H1 (cell line): ENCODE measurements at regions not wholly inside any gene's neighbourhood (a gene's known extent, or its start where the extent isn't known, plus 50 kb on each side); places are given as distances from the start of the nearest gene placed in this dataset.

Experiments
- CTCF ChIA-PET: fragments of 300-600 bp; sonication (Branson Sonifier 250); formaldehyde crosslinking; loops from one replicate; lab custom pipeline; 2021; ENCODE audit not compliant: partially characterized antibody; lab: Charles Lee
- POLR2A ChIA-PET: fragments of 300-600 bp; sonication (Branson Sonifier 250); formaldehyde crosslinking; loops from one replicate; lab custom pipeline; 2021; ENCODE audit warnings: inconsistent platforms; ENCODE audit not compliant: partially characterized antibody; lab: Charles Lee
- DNase-seq, 2 experiments: peaks; one replicate each; pipeline versions ENCODE4 v3.0.0 to v3.0.0-alpha.2; 2010 to 2022; ENCODE audit warnings: low spot score in 2 of 2, low read depth in 1 of 2, mixed read lengths in 1 of 2
- FAIRE-seq: peaks from 2 replicates; lab custom pipeline; 2011; peaks lifted over from hg19 to GRCh38; lab: Jason Lieb, UNC
- H2AFZ ChIP-seq: 2 replicates; pipeline ENCODE4 v1.8.1; 2012; ENCODE audit warnings: low read length, inconsistent platforms
- H2AK5ac ChIP-seq: 2 replicates; pipeline ENCODE4 v1.6.1; 2013; ENCODE audit warnings: low read depth, low read length
- H2BK120ac ChIP-seq: replicated peaks from 2 replicates; pipeline ENCODE3; 2013; ENCODE audit warnings: low read depth, low read length, inconsistent platforms
- H2BK12ac ChIP-seq: 2 replicates; pipeline ENCODE4 v1.6.1; 2013; ENCODE audit warnings: low read depth, low read length
- H2BK15ac ChIP-seq: 2 replicates; pipeline ENCODE4 v1.6.1; 2013; ENCODE audit warnings: low read length
- H2BK20ac ChIP-seq: 2 replicates; pipeline ENCODE4 v1.6.1; 2013; ENCODE audit warnings: low read length
- H2BK5ac ChIP-seq: 2 replicates; pipeline ENCODE4 v1.6.1; 2013; ENCODE audit warnings: low read depth, low read length
- H3K14ac ChIP-seq: 2 replicates; pipeline ENCODE4 v1.6.1; 2013; ENCODE audit warnings: inconsistent platforms; ENCODE audit not compliant: insufficient read length
- H3K18ac ChIP-seq: 2 replicates; pipeline ENCODE4 v1.6.1; 2013; ENCODE audit warnings: low read length; ENCODE audit errors: extremely low read depth
- H3K23ac ChIP-seq: 2 replicates; pipeline ENCODE4 v1.6.1; 2013; ENCODE audit warnings: inconsistent platforms; ENCODE audit not compliant: insufficient read length
- H3K23me2 ChIP-seq: 2 replicates; pipeline ENCODE4 v1.6.1; 2013; ENCODE audit warnings: low read depth, low read length
- H3K27ac ChIP-seq: 2 replicates; pipeline ENCODE4 v1.6.1; 2011; ENCODE audit warnings: low read depth, low read length, inconsistent platforms
- H3K27me3 ChIP-seq, 4 experiments: replicated peaks in 1 of 4; 1 replicate in 1 of 4; 2 replicates in 3 of 4; pipeline versions ENCODE4 v1.6.1 to v1.8.1; 2011 to 2013; ENCODE audit warnings: low read length in 3 of 4, mild to moderate bottlenecking in 3 of 4, inconsistent platforms in 2 of 4, mixed read lengths in 2 of 4, moderate library complexity in 1 of 4; ENCODE audit not compliant: control insufficient read depth in 3 of 4, insufficient read depth in 3 of 4; ENCODE audit errors: extremely low read depth in 1 of 4
- H3K36me3 ChIP-seq, 4 experiments: 2 replicates each; pipeline versions ENCODE4 v1.6.1 to v1.8.1; 2011 to 2013; ENCODE audit warnings: mild to moderate bottlenecking in 4 of 4, low read length in 3 of 4, moderate library complexity in 2 of 4, control low read depth in 1 of 4, inconsistent platforms in 1 of 4; ENCODE audit not compliant: insufficient read depth in 4 of 4, control insufficient read depth in 2 of 4
- H3K4ac ChIP-seq: replicated peaks from 2 replicates; pipeline ENCODE3; 2013; ENCODE audit warnings: low read length, low read depth, mixed read lengths, inconsistent platforms; ENCODE audit not compliant: insufficient read length
- H3K4me1 ChIP-seq, 4 experiments: replicated peaks in 1 of 4; 1 replicate in 1 of 4; 2 replicates in 3 of 4; pipeline versions ENCODE4 v1.6.1 to v1.8.1; 2011 to 2013; ENCODE audit warnings: low read length in 3 of 4, inconsistent platforms in 2 of 4, mixed read lengths in 1 of 4; ENCODE audit not compliant: insufficient read depth in 4 of 4, control insufficient read depth in 3 of 4
- H3K4me2 ChIP-seq, 2 experiments: 2 replicates each; pipeline versions ENCODE4 v1.6.1 to v1.8.1; 2011 to 2013; ENCODE audit warnings: low read depth in 2 of 2, low read length in 2 of 2, control low read depth in 1 of 2, inconsistent platforms in 1 of 2, mild to moderate bottlenecking in 1 of 2; ENCODE audit not compliant: insufficient read depth in 1 of 2
- H3K4me3 ChIP-seq, 4 experiments: fragments of 200-600, 300-600 bp in 1 of 4; sonication (generic), shearing (Covaris generic), sonication (Bioruptor Twin) in 1 of 4; 2 replicates each; pipeline versions ENCODE4 v1.5.1 to v1.8.1; 2011 to 2016; ENCODE audit warnings: low read length in 4 of 4, low read depth in 3 of 4, control low read depth in 2 of 4, inconsistent platforms in 2 of 4, mild to moderate bottlenecking in 2 of 4, mixed read lengths in 1 of 4, moderate library complexity in 1 of 4; ENCODE audit not compliant: insufficient read depth in 2 of 4; ENCODE audit errors: extremely low read depth in 1 of 4
- H3K56ac ChIP-seq: replicated peaks from 2 replicates; pipeline ENCODE3; 2013; ENCODE audit warnings: low read depth, mild to moderate bottlenecking, mixed read lengths, low read length, inconsistent platforms; ENCODE audit not compliant: insufficient read length
- H3K79me1 ChIP-seq: 2 replicates; pipeline ENCODE4 v1.6.1; 2013; ENCODE audit warnings: low read depth, low read length, control low read depth
- H3K79me2 ChIP-seq, 2 experiments: 2 replicates each; pipeline versions ENCODE4 v1.6.1 to v1.8.1; 2012 to 2013; ENCODE audit warnings: low read length in 2 of 2, mild to moderate bottlenecking in 2 of 2, inconsistent platforms in 1 of 2; ENCODE audit not compliant: insufficient read depth in 2 of 2, control insufficient read depth in 1 of 2
- H3K9ac ChIP-seq, 4 experiments: replicated peaks in 1 of 4; 1 replicate in 1 of 4; 2 replicates in 3 of 4; pipeline versions ENCODE4 v1.6.1 to v1.8.1; 2011 to 2013; ENCODE audit warnings: low read depth in 3 of 4, low read length in 3 of 4, control low read depth in 2 of 4, mild to moderate bottlenecking in 2 of 4, moderate library complexity in 2 of 4, inconsistent platforms in 1 of 4; ENCODE audit errors: extremely low read depth in 1 of 4
- H3K9me3 ChIP-seq, 2 experiments: 2 replicates each; pipeline versions ENCODE4 v1.6.1 to v1.8.1; 2012 to 2013; ENCODE audit warnings: mild to moderate bottlenecking in 2 of 2, moderate library complexity in 2 of 2, control low read depth in 1 of 2, inconsistent platforms in 1 of 2, low read depth in 1 of 2, low read length in 1 of 2, mixed read lengths in 1 of 2; ENCODE audit not compliant: insufficient read depth in 2 of 2
- H4K20me1 ChIP-seq, 2 experiments: replicated peaks in 1 of 2; 2 replicates each; pipeline versions ENCODE3 to v1.8.1; 2011 to 2013; ENCODE audit warnings: inconsistent platforms in 2 of 2, low read length in 2 of 2, mild to moderate bottlenecking in 1 of 2; ENCODE audit not compliant: insufficient read depth in 2 of 2, control insufficient read depth in 1 of 2
- H4K5ac ChIP-seq: 2 replicates; pipeline ENCODE4 v1.6.1; 2013; ENCODE audit warnings: low read length, low read depth, mixed read lengths, inconsistent platforms; ENCODE audit not compliant: insufficient read length
- H4K8ac ChIP-seq: 2 replicates; pipeline ENCODE4 v1.8.0; 2013; ENCODE audit warnings: mild to moderate bottlenecking, moderate library complexity, low read length, inconsistent platforms; ENCODE audit not compliant: insufficient read depth; ENCODE audit errors: extremely low read depth
- H4K91ac ChIP-seq: replicated peaks from 2 replicates; pipeline ENCODE3; 2013; ENCODE audit warnings: low read length, mixed read lengths, inconsistent platforms; ENCODE audit not compliant: insufficient read length
- JUND ChIP-seq: IDR thresholded peaks from 2 replicates; pipeline ENCODE4 v1.6.1; 2011; ENCODE audit warnings: mild to moderate bottlenecking, improper control_type of control experiment, low read length
- TEAD4 ChIP-seq: IDR thresholded peaks from 2 replicates; pipeline ENCODE4 v1.6.1; 2012; ENCODE audit warnings: low read depth, low read length, inconsistent platforms, mixed read lengths
- WGBS, 2 experiments: shearing (Covaris generic) in 1 of 2; methylation state at CpG; one replicate each; pipeline versions ENCODE4 v1.1.6 to v1.1.7; 2013 to 2015; ENCODE audit warnings: low lambda C conversion rate in 2 of 2, mixed read lengths in 2 of 2, inconsistent platforms in 1 of 2, low coverage in 1 of 2, missing lambda C conversion rate in 1 of 2; ENCODE audit not compliant: insufficient replicate concordance in 2 of 2, insufficient coverage in 1 of 2, insufficient read length in 1 of 2; ENCODE audit errors: extremely low coverage in 1 of 2, missing lambda C conversion rate in 1 of 2; 5-methylcytosine and 5-hydroxymethylcytosine counted together

DNA sequence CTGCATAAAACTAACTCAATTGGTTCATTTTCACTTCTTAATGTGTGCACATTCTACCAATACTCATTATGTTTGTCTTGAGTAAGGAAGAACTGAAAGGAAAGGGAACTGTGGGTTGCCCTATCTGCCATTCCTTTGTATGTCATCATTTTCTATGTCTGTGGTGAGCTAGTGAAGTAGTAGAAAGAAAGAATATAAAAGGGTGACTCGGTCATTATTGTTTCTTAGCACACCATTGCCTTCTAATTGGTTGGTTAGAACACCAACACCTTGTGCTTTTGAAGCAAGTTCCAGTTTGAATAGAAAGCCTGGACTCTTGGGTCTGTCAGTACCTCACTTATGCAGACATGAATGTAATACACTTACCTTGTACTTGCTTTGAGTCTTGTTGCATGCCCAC is 64.3 kb upstream of the MDFIC start:
- Histone ChIP-seq H3K14ac (no peak overlapping the region), H4K20me1 (no peaks in the 10 kb centered on the region), H3K4ac (no peak overlapping the region), H2BK20ac (no peak overlapping the region), H2BK5ac (no peak overlapping the region; the same call in 1 of the 2 replicates), H3K23ac (no peak overlapping the region), H2AK5ac (no peak overlapping the region), H3K4me3 (no peak overlapping the region), H3K27ac (no peak overlapping the region), H3K4me1 (peaks cover 0 to 5% (median 3%) of the 10 kb centered on the region in 4 experiments; a peak in 4 of 7 replicates), H3K79me2 (no peaks in the 10 kb centered on the region), H3K56ac (no peak overlapping the region), H3K9ac (no peak overlapping the region), H2BK120ac (no peak overlapping the region), H3K4me2 (no peak overlapping the region), H2BK15ac (no peak overlapping the region), H3K18ac (no peak overlapping the region), H3K23me2 (no peaks in the 10 kb centered on the region), H3K79me1 (no peaks in the 10 kb centered on the region), H2AFZ (no peak overlapping the region), H3K36me3 (no peaks in the 10 kb centered on the region), H4K91ac (no peak overlapping the region), H2BK12ac (no peak overlapping the region), H3K9me3 (no peaks in the 10 kb centered on the region), H3K27me3 (no peaks in the 10 kb centered on the region), H4K5ac (no peak overlapping the region), H4K8ac (no peak overlapping the region)
- 85% methylated on average over 1 of the region's 1 CpG; no CpG with 5 or more reads in 1 of the 2 experiments for WGBS, 2 experiments
- ChIA-PET POLR2A (interaction anchor here (0.8 kb wide), 1 partner anchor 12 kb away, joined by 3 read pairs; no protein-coding TSS in a partner anchor), CTCF (interaction anchor here (1.0 to 1.5 kb wide), 2 partner anchors 82 to 1019 kb away, joined by 3 to 4 read pairs; no protein-coding TSS in a partner anchor)
- FAIRE-seq (no peak), DNase-seq (no peak)
- TF ChIP-seq JUND = no peak
- TF ChIP-seq TEAD4 = no peak
